Stimulated activated CD4-positive, alpha-beta T cell treated with anti-CD3 and anti-CD28 coated beads, TNF-alpha, amount 100 ng/mL, for 4 hours (primary cell): ENCODE measurements at regions not wholly inside any gene's neighbourhood (a gene's known extent, or its start where the extent isn't known, plus 50 kb on each side); places are given as distances from the start of the nearest gene placed in this dataset.

Experiments used
- DNase-seq, 3 experiments: peaks; one replicate each; pipeline ENCODE4 v3.0.0-alpha.2; 2020; ENCODE audit warnings: low read depth in 3 of 3

- no peak for DNase-seq
Observed at GRCh38 chr18:46344416-46345180, 240.4 kb downstream of the HAUS1 start.

GRCh38 chr18:46345181-46345465 lies 240.9 kb downstream of the HAUS1 start:
- DNase-seq: no peak

- DNase-seq: no peak
Observed at GRCh38 chr18:46346213-46346612, 242.0 kb downstream of the HAUS1 start.

GRCh38 chr18:46346896-46347630 lies 242.9 kb downstream of the HAUS1 start:
- no peak for DNase-seq

- DNase-seq: no peak
Observed at GRCh38 chr18:46350598-46351159, 246.5 kb downstream of the HAUS1 start.

GRCh38 chr18:46352520-46353250 lies 248.5 kb downstream of the HAUS1 start:
- DNase-seq: no peak

GRCh38 chr18:46353460-46353859 lies 249.3 kb downstream of the HAUS1 start:
- DNase-seq: no peak

GRCh38 chr18:46356278-46357033 lies 252.3 kb downstream of the HAUS1 start:
- DNase-seq: no peak

- no peak for DNase-seq
Observed at GRCh38 chr18:46360102-46360699, 256.0 kb downstream of the HAUS1 start.

- DNase-seq: no peak
Observed at GRCh38 chr18:46360866-46361265, 256.7 kb downstream of the HAUS1 start.

- no peak for DNase-seq
Observed at GRCh38 chr18:46362533-46362932, 258.3 kb downstream of the HAUS1 start.

GRCh38 chr18:46364048-46364447 lies 259.9 kb downstream of the HAUS1 start:
- no peak for DNase-seq

- DNase-seq: no peak
Observed at GRCh38 chr18:46366201-46366600, 262.0 kb downstream of the HAUS1 start.

- DNase-seq: no peak
Observed at GRCh38 chr18:46366751-46367376, 262.7 kb downstream of the HAUS1 start.

- DNase-seq: no peak
Observed at GRCh38 chr18:46369323-46369722, 265.1 kb downstream of the HAUS1 start.

- DNase-seq: no peak
Observed at GRCh38 chr18:46370898-46371297, 266.7 kb downstream of the HAUS1 start.

- DNase-seq: no peak
Observed at GRCh38 chr18:46372670-46373069, 268.5 kb downstream of the HAUS1 start.

- DNase-seq: no peak
Observed at GRCh38 chr18:46373131-46373530, 268.9 kb downstream of the HAUS1 start.

GRCh38 chr18:46373791-46374190 lies 269.6 kb downstream of the HAUS1 start:
- DNase-seq: no peak

- DNase-seq: no peak
Observed at GRCh38 chr18:46374850-46375249, 270.7 kb downstream of the HAUS1 start.

- DNase-seq: no peak
Observed at GRCh38 chr18:46377557-46377956, 273.4 kb downstream of the HAUS1 start.
